Raji (cell line): ENCODE measurements at regions not wholly inside any gene's neighbourhood (a gene's known extent, or its start where the extent isn't known, plus 50 kb on each side); places are given as distances from the start of the nearest gene placed in this dataset.

ENCODE experiments used
- POLR2A ChIP-seq: IDR thresholded peaks from 2 replicates; pipeline ENCODE4 v1.6.1; 2011; ENCODE audit warnings: low read depth, low read length, control low read depth; ENCODE audit not compliant: insufficient read depth

GRCh38 chr12:14043776-14044175 lies 62.4 kb upstream of the GRIN2B start:
- TF ChIP-seq POLR2A: no peak

GRCh38 chr12:14048941-14049545 lies 67.6 kb upstream of the GRIN2B start:
- TF ChIP-seq POLR2A: no peak

- TF ChIP-seq POLR2A: no peak
Observed at GRCh38 chr12:14057895-14058294, 76.5 kb upstream of the GRIN2B start.

- no peak for TF ChIP-seq POLR2A
Observed at GRCh38 chr12:14058717-14059116, 77.3 kb upstream of the GRIN2B start.

GRCh38 chr12:14059548-14059947 lies 78.1 kb upstream of the GRIN2B start:
- TF ChIP-seq POLR2A: no peak

GRCh38 chr12:14065616-14066015 lies 84.2 kb upstream of the GRIN2B start:
- no peak for TF ChIP-seq POLR2A

GRCh38 chr12:14066021-14066420 lies 84.6 kb upstream of the GRIN2B start:
- no peak for TF ChIP-seq POLR2A

GRCh38 chr12:14068961-14069360 lies 87.6 kb upstream of the GRIN2B start:
- no peak for TF ChIP-seq POLR2A

GRCh38 chr12:14071833-14072232 lies 90.4 kb upstream of the GRIN2B start:
- TF ChIP-seq POLR2A: no peak

GRCh38 chr12:14072987-14073386 lies 91.6 kb upstream of the GRIN2B start:
- no peak for TF ChIP-seq POLR2A

- no peak for TF ChIP-seq POLR2A
Observed at GRCh38 chr12:14075797-14076393, 94.5 kb upstream of the GRIN2B start.

- TF ChIP-seq POLR2A: no peak
Observed at GRCh38 chr12:14076538-14076937, 95.1 kb upstream of the GRIN2B start.

GRCh38 chr12:14086838-14087237 lies 105.4 kb upstream of the GRIN2B start:
- no peak for TF ChIP-seq POLR2A

GRCh38 chr12:14099994-14100393 lies 118.6 kb upstream of the GRIN2B start:
- TF ChIP-seq POLR2A: no peak

- TF ChIP-seq POLR2A: no peak
Observed at GRCh38 chr12:14111230-14111865, 129.9 kb upstream of the GRIN2B start.

- TF ChIP-seq POLR2A: no peak
Observed at GRCh38 chr12:14113031-14113430, 131.6 kb upstream of the GRIN2B start.
